ENCODE measurements at regions not wholly inside any gene's neighbourhood (a gene's known extent, or its start where the extent isn't known, plus 50 kb on each side); places are given as distances from the start of the nearest gene placed in this dataset.

- no peak for DNase-seq
Observed at GRCh38 chr20:50303573-50304500, 113.2 kb downstream of the CEBPB start.

- DNase-seq: no peak
Observed at GRCh38 chr20:50304501-50304856, 113.8 kb downstream of the CEBPB start.

- DNase-seq: no peak
Observed at GRCh38 chr20:50304923-50305635, 114.4 kb downstream of the CEBPB start.

GRCh38 chr20:50305636-50306477 is 115.2 kb downstream of the CEBPB start:
- no peak for DNase-seq

- DNase-seq: no peak
Observed at GRCh38 chr20:50306478-50307423, 116.1 kb downstream of the CEBPB start.

- no peak for DNase-seq
Observed at GRCh38 chr20:50308166-50308512, 117.5 kb downstream of the CEBPB start.

- DNase-seq: no peak
Observed at GRCh38 chr20:50308513-50309279, 118.1 kb downstream of the CEBPB start.

GRCh38 chr20:50309280-50309763 is 118.7 kb downstream of the CEBPB start:
- no peak for DNase-seq

GRCh38 chr20:50309764-50310672 is 119.4 kb downstream of the CEBPB start:
- no peak for DNase-seq

- DNase-seq: no peak
Observed at GRCh38 chr20:50310673-50311051, 120.0 kb downstream of the CEBPB start.

GRCh38 chr20:50311308-50312001 is 120.8 kb downstream of the CEBPB start:
- DNase-seq: no peak

GRCh38 chr20:50312002-50312681 is 121.5 kb downstream of the CEBPB start:
- no peak for DNase-seq

- no peak for DNase-seq
Observed at GRCh38 chr20:50312682-50313521, 122.3 kb downstream of the CEBPB start.

- no peak for DNase-seq
Observed at GRCh38 chr20:50313522-50313820, 122.8 kb downstream of the CEBPB start.

- DNase-seq: no peak
Observed at GRCh38 chr20:50313827-50314677, 123.4 kb downstream of the CEBPB start.

GRCh38 chr20:50314678-50315335 is 124.2 kb downstream of the CEBPB start:
- no peak for DNase-seq

All from activated CD4-positive, CD25-positive, alpha-beta regulatory T cell treated with anti-CD3 and anti-CD28 coated beads, Interleukin-2, amount 50 U/mL, for 72 hours (primary cell).